Vagina (tissue), 2 donors: ENCODE measurements at regions not wholly inside any gene's neighbourhood (a gene's known extent, or its start where the extent isn't known, plus 50 kb on each side); places are given as distances from the start of the nearest gene placed in this dataset.

Experiments
- DNase-seq, 2 donors: peaks; one replicate each; pipeline ENCODE4 v3.0.0-alpha.2; 2017; ENCODE audit errors: extremely low spot score in 2 of 2
- H3K27ac ChIP-seq: fragments of 200-600 bp; sonication (generic); one replicate; pipeline ENCODE4 v1.5.1; 2019
- H3K27me3 ChIP-seq: fragments of 200-600 bp; sonication (generic); one replicate; pipeline ENCODE4 v1.5.1; 2019
- H3K36me3 ChIP-seq, 2 donors: fragments of 200-600 bp; sonication (generic); one replicate each; pipeline ENCODE4 v1.5.1; 2017 to 2019
- H3K4me1 ChIP-seq: fragments of 200-600 bp; sonication (generic); one replicate; pipeline ENCODE4 v1.5.1; 2019
- H3K4me3 ChIP-seq, 2 donors: fragments of 200-600 bp; sonication (generic); 1 replicate in 1 of 2; 2 replicates in 1 of 2; pipeline ENCODE4 v1.5.1; 2016 to 2019
- H3K9me3 ChIP-seq: fragments of 200-600 bp; sonication (generic); one replicate; pipeline ENCODE4 v1.5.1; 2019
- CTCF ChIP-seq, 3 experiments: fragments of 450-650 bp in 2 of 3; fragments of 200-600 bp in 1 of 3; sonication (generic) in 1 of 3; IDR thresholded peaks; one replicate each; pipeline ENCODE4 v1.5.1; 2017 to 2019; ENCODE audit warnings: antibody characterized with exemption in 3 of 3, mild to moderate bottlenecking in 2 of 3, moderate library complexity in 2 of 3
- POLR2A ChIP-seq, 2 donors: fragments of 450-650 bp; IDR thresholded peaks; one replicate each; pipeline ENCODE4 v1.6.1; 2017; ENCODE audit warnings: antibody characterized with exemption in 2 of 2, mild to moderate bottlenecking in 2 of 2, moderate library complexity in 2 of 2
- POLR2AphosphoS5 ChIP-seq, 2 donors: sonication (generic); formaldehyde crosslinking; IDR thresholded peaks; one replicate each; pipeline ENCODE4 v1.9.0; 2017; ENCODE audit warnings: antibody characterized with exemption in 2 of 2, mild to moderate bottlenecking in 2 of 2, low read depth in 1 of 2; ENCODE audit not compliant: insufficient read depth in 1 of 2
- intact Hi-C: fragments of 100-400 bp; cut with DNase I; formaldehyde crosslinking; loops from one replicate; pipeline ENCODE4 v1.15.1; 2023

- no peak overlapping the region for H3K4me3 ChIP-seq
- no peak for TF ChIP-seq POLR2A (IDR thresholded peaks at IDR 0.05)
- no peak for TF ChIP-seq POLR2AphosphoS5 (IDR thresholded peaks at IDR 0.05; ENCODE audit: insufficient read depth in 1 of 2, low read depth in 1 of 2)
- no peak for TF ChIP-seq CTCF (IDR thresholded peaks at IDR 0.05)
- intact Hi-C loops = no loop called here
- H3K4me1 ChIP-seq = no peaks in the 10 kb centered on the region
- DNase-seq = no peak
- peaks cover 4% of the 10 kb centered on the region for H3K27me3 ChIP-seq
- H3K9me3 ChIP-seq = no peaks in the 10 kb centered on the region
- no peak overlapping the region for H3K27ac ChIP-seq
- H3K36me3 ChIP-seq = no peaks in the 10 kb centered on the region
These were observed 57.2 kb upstream of the PAX2 start for GRCh38 chr10:100688201-100688600.

GRCh38 chr10:100693821-100694220 is 51.6 kb upstream of the PAX2 start:
- Histone ChIP-seq H3K36me3 (no peaks in the 10 kb centered on the region), H3K4me3 (no peak overlapping the region), H3K27me3 (no peaks in the 10 kb centered on the region), H3K27ac (no peak overlapping the region), H3K9me3 (no peaks in the 10 kb centered on the region), H3K4me1 (no peaks in the 10 kb centered on the region)
- DNase-seq = no peak
- TF ChIP-seq POLR2A (IDR thresholded peaks at IDR 0.05) = no peak
- TF ChIP-seq POLR2AphosphoS5 (IDR thresholded peaks at IDR 0.05; ENCODE audit: insufficient read depth in 1 of 2, low read depth in 1 of 2) = no peak
- TF ChIP-seq CTCF (IDR thresholded peaks at IDR 0.05) = no peak
- intact Hi-C loops = no loop called here
